Activated naive CD8-positive, alpha-beta T cell treated with anti-CD3 and anti-CD28 coated beads, Interleukin-2, amount 10 ng/mL, durations not matched to agents 7 days and 5 days (primary cell): ENCODE measurements at regions not wholly inside any gene's neighbourhood (a gene's known extent, or its start where the extent isn't known, plus 50 kb on each side); places are given as distances from the start of the nearest gene placed in this dataset.

ENCODE experiments used
- ATAC-seq: fragments of 150-1000 bp; cut with Tn5 transposase; one replicate; pipeline ENCODE4 v1.10.0; 2021; ENCODE audit warnings: low read depth, moderate library complexity
- POLR2A ChIA-PET: fragments of 350-600 bp; sonication (Branson Sonifier 250); formaldehyde crosslinking; loops from one replicate; lab custom pipeline; 2021; ENCODE audit warnings: antibody characterized with exemption; lab: Charles Lee
- DNase-seq: peaks from one replicate; pipeline ENCODE4 v3.0.0; 2021
- H3K27ac Mint-ChIP-seq: one replicate; pipeline ENCODE4 v1.8.0; 2022; ENCODE audit warnings: mild to moderate bottlenecking, mixed read lengths
- H3K27me3 Mint-ChIP-seq: one replicate; pipeline ENCODE4 v1.8.0; 2022; ENCODE audit warnings: mild to moderate bottlenecking, moderate library complexity, mixed read lengths
- H3K36me3 Mint-ChIP-seq: one replicate; pipeline ENCODE4 v1.8.0; 2021; ENCODE audit warnings: mild to moderate bottlenecking, mixed read lengths
- H3K4me1 Mint-ChIP-seq: one replicate; pipeline ENCODE4 v1.8.0; 2021; ENCODE audit warnings: mixed read lengths
- H3K4me3 Mint-ChIP-seq: one replicate; pipeline ENCODE4 v1.8.0; 2022; ENCODE audit warnings: mild to moderate bottlenecking, moderate library complexity, mixed read lengths
- H3K9me3 Mint-ChIP-seq: one replicate; pipeline ENCODE4 v1.8.0; 2021; ENCODE audit warnings: mixed read lengths

DNA sequence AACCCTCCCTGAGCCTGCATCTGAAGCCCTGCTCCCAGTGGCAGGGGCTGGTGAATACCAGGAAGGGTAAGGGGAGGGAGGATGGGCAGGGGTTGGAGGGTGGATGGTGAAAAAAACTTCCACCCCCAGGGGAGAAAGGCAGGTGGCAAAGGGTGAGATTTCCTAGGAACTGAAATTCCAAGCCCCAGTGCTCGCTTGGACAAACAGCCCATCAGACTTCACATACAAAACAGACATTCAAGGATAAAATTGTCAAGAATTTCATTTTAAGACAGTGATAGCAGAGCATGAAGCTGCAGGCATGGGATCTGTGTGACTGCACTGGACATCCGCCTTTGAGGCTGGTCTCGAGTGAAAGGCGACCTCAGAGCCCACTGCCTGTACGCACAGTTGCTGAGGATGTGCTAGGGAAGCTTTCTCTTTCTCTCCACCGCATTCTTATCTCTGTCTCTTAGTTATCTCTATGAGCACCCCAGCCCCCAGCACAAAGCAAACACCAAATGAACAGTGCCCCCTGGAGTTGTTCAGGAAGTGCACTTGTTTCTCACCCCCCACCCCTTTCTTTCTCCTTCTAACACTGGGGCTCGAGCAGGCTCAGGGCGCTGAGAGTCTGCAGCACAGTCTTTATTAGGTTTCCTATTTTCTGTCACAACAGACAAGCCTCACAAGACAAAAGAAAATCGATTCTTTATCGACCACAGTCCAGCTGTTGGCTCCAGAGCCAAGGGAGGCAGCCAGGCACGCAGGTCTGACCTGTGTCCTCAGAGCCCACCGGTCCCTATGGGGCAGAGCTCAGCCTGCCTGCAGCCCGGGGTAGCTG lies 237.3 kb upstream of the NCAM1 start:
- POLR2A ChIA-PET, result no interaction called here
- no peaks in the 10 kb centered on the region for H3K4me1 Mint-ChIP-seq
- no peaks in the 10 kb centered on the region for H3K9me3 Mint-ChIP-seq
- H3K4me3 Mint-ChIP-seq, result no peak overlapping the region
- H3K27me3 Mint-ChIP-seq, result peaks cover 6% of the 10 kb centered on the region
- ATAC-seq (no peak), DNase-seq (no peak)
- no peak overlapping the region for H3K27ac Mint-ChIP-seq
- H3K36me3 Mint-ChIP-seq, result no peaks in the 10 kb centered on the region

DNA sequence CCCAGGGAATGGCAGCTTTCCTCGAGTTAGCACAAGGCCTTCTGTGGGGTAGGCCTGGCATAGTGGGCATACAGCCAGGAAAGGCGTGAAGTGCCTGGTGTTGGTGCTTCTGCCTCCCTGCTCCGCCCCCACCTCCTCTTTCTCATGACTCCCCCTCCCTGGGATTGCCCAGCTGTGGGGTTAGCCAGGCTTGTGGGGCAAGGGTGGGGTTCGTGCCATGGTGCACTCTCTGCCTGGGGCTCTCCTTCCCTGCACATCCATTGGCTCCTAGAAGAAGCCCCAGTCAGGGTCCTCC lies 236.8 kb upstream of the NCAM1 start:
- peaks cover 6% of the 10 kb centered on the region for H3K27me3 Mint-ChIP-seq
- H3K9me3 Mint-ChIP-seq, result no peaks in the 10 kb centered on the region
- POLR2A ChIA-PET, result no interaction called here
- H3K4me1 Mint-ChIP-seq, result no peaks in the 10 kb centered on the region
- H3K4me3 Mint-ChIP-seq, result no peak overlapping the region
- no peak overlapping the region for H3K27ac Mint-ChIP-seq
- H3K36me3 Mint-ChIP-seq, result no peaks in the 10 kb centered on the region
- DNase-seq, result no peak
- no peak for ATAC-seq

GRCh38 chr11:112725636-112726035 lies 235.6 kb upstream of the NCAM1 start:
- no peaks in the 10 kb centered on the region for H3K4me1 Mint-ChIP-seq
- H3K4me3 Mint-ChIP-seq, result no peak overlapping the region
- ATAC-seq (no peak), DNase-seq (no peak)
- no peaks in the 10 kb centered on the region for H3K9me3 Mint-ChIP-seq
- H3K36me3 Mint-ChIP-seq, result no peaks in the 10 kb centered on the region
- POLR2A ChIA-PET, result no interaction called here
- no peak overlapping the region for H3K27ac Mint-ChIP-seq
- peaks cover 6% of the 10 kb centered on the region for H3K27me3 Mint-ChIP-seq

- no peaks in the 10 kb centered on the region for H3K9me3 Mint-ChIP-seq
- H3K27me3 Mint-ChIP-seq, result peaks cover 4% of the 10 kb centered on the region
- no peak overlapping the region for H3K4me3 Mint-ChIP-seq
- H3K4me1 Mint-ChIP-seq, result no peaks in the 10 kb centered on the region
- no peak for DNase-seq
- POLR2A ChIA-PET, result no interaction called here
- no peak overlapping the region for H3K27ac Mint-ChIP-seq
- H3K36me3 Mint-ChIP-seq, result no peaks in the 10 kb centered on the region
- ATAC-seq, result no peak
Measured at GRCh38 chr11:112727341-112727841, 233.8 kb upstream of the NCAM1 start.

GRCh38 chr11:112728288-112728687 lies 232.9 kb upstream of the NCAM1 start:
- ATAC-seq (no peak), DNase-seq (no peak)
- H3K4me1 Mint-ChIP-seq, result no peaks in the 10 kb centered on the region
- H3K27me3 Mint-ChIP-seq, result peaks cover 4% of the 10 kb centered on the region
- no peak overlapping the region for H3K4me3 Mint-ChIP-seq
- H3K27ac Mint-ChIP-seq, result no peak overlapping the region
- no peaks in the 10 kb centered on the region for H3K9me3 Mint-ChIP-seq
- no peaks in the 10 kb centered on the region for H3K36me3 Mint-ChIP-seq
- POLR2A ChIA-PET, result no interaction called here

DNA sequence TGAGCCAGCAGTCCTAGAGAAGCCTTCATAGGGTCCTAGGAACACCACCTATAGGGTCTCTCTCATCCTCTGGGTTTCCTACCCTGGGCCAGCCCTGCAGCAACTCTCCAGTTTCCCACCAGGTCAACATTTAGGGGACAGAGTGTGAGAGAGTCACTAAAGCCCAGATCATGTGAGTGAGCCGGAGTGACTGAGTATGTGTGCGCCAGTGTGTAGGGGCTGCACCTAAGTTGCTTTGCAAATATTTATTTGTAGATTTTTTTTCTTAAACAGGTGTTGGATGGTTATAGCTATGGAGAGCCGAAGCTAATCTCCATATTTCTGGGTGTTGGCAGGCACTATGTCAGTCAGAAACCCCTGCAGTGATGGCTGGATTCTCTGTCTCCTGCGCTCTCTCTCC lies 232.5 kb upstream of the NCAM1 start:
- no peak for DNase-seq
- Mint-ChIP-seq H3K9me3 (no peaks in the 10 kb centered on the region), H3K27me3 (peaks cover 4% of the 10 kb centered on the region), H3K4me1 (no peaks in the 10 kb centered on the region), H3K27ac (no peak overlapping the region), H3K4me3 (no peak overlapping the region), H3K36me3 (no peaks in the 10 kb centered on the region)
- POLR2A ChIA-PET, result no interaction called here
- no peak for ATAC-seq

DNA sequence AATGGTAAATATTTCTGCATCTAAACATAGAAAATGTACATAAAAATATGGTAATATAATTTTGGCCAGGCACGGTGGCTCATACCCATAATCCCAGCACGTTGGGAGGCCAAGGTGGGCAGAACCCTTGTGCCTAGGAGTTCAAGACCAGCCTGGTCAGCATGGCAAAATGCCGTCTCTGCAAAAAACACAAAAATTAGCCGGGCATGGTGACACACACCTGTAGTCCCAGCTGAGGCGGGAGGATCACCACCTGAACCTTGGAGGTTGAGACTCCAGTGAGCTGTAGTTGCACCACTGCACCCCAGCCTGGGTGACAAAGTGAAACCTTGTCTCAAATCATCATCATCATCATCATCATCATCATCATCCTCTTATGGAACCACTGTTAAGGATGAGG lies 230.6 kb upstream of the NCAM1 start:
- POLR2A ChIA-PET, result no interaction called here
- H3K36me3 Mint-ChIP-seq, result no peaks in the 10 kb centered on the region
- H3K27ac Mint-ChIP-seq, result no peak overlapping the region
- peaks cover 4% of the 10 kb centered on the region for H3K27me3 Mint-ChIP-seq
- no peak overlapping the region for H3K4me3 Mint-ChIP-seq
- no peaks in the 10 kb centered on the region for H3K4me1 Mint-ChIP-seq
- ATAC-seq (no peak), DNase-seq (no peak)
- H3K9me3 Mint-ChIP-seq, result no peaks in the 10 kb centered on the region

GRCh38 chr11:112731538-112731937 lies 229.7 kb upstream of the NCAM1 start:
- ATAC-seq, result no peak
- Mint-ChIP-seq H3K27me3 (peaks cover 4% of the 10 kb centered on the region), H3K4me3 (no peak overlapping the region), H3K9me3 (no peaks in the 10 kb centered on the region), H3K27ac (no peak overlapping the region), H3K36me3 (no peaks in the 10 kb centered on the region), H3K4me1 (no peaks in the 10 kb centered on the region)
- DNase-seq, result no peak
- POLR2A ChIA-PET, result no interaction called here

GRCh38 chr11:112732031-112732430 lies 229.2 kb upstream of the NCAM1 start:
- DNase-seq, result no peak
- ATAC-seq, result no peak
- Mint-ChIP-seq H3K27ac (no peak overlapping the region), H3K27me3 (peaks cover 4% of the 10 kb centered on the region), H3K9me3 (no peaks in the 10 kb centered on the region), H3K4me3 (no peak overlapping the region), H3K4me1 (no peaks in the 10 kb centered on the region), H3K36me3 (no peaks in the 10 kb centered on the region)
- POLR2A ChIA-PET, result no interaction called here

GRCh38 chr11:112734207-112734606 lies 227.0 kb upstream of the NCAM1 start:
- POLR2A ChIA-PET, result no interaction called here
- H3K4me1 Mint-ChIP-seq, result no peaks in the 10 kb centered on the region
- no peak overlapping the region for H3K4me3 Mint-ChIP-seq
- no peak overlapping the region for H3K27ac Mint-ChIP-seq
- H3K9me3 Mint-ChIP-seq, result no peaks in the 10 kb centered on the region
- DNase-seq (no peak), ATAC-seq (no peak)
- no peaks in the 10 kb centered on the region for H3K27me3 Mint-ChIP-seq
- H3K36me3 Mint-ChIP-seq, result no peaks in the 10 kb centered on the region

GRCh38 chr11:112735470-112735869 lies 225.8 kb upstream of the NCAM1 start:
- no peaks in the 10 kb centered on the region for H3K9me3 Mint-ChIP-seq
- H3K36me3 Mint-ChIP-seq, result no peaks in the 10 kb centered on the region
- H3K4me3 Mint-ChIP-seq, result no peak overlapping the region
- DNase-seq (no peak), ATAC-seq (no peak)
- POLR2A ChIA-PET, result no interaction called here
- no peaks in the 10 kb centered on the region for H3K27me3 Mint-ChIP-seq
- H3K4me1 Mint-ChIP-seq, result no peaks in the 10 kb centered on the region
- no peak overlapping the region for H3K27ac Mint-ChIP-seq

DNA sequence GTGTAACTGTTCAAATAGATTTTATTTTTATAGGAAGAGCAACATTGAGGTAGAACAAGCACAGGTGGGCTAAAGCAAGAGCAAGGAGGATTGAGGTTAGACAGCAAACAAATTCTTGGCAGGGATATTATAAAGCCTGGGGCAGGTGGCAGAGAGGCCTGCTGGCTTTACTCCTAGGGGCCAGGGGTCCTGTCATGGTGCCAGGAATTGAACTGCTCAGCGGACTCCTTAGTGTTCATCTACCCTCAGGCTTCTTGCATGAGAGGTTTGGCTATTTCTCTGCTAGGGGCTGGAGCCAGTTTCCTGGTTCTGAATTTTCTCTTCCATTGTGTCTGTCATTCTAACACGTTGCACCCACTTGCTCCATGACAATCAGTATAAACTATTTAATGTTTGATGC lies 217.2 kb upstream of the NCAM1 start:
- no peak for DNase-seq
- Mint-ChIP-seq H3K4me3 (no peak overlapping the region), H3K36me3 (no peaks in the 10 kb centered on the region), H3K27me3 (peaks cover 6% of the 10 kb centered on the region), H3K27ac (no peak overlapping the region), H3K9me3 (no peaks in the 10 kb centered on the region), H3K4me1 (no peaks in the 10 kb centered on the region)
- POLR2A ChIA-PET, result no interaction called here
- ATAC-seq, result no peak

- Mint-ChIP-seq H3K27ac (no peak overlapping the region), H3K36me3 (no peaks in the 10 kb centered on the region), H3K4me1 (no peaks in the 10 kb centered on the region), H3K4me3 (peak overlapping the region; percentile 34), H3K27me3 (peaks cover 6% of the 10 kb centered on the region), H3K9me3 (no peaks in the 10 kb centered on the region)
- no peak for DNase-seq
- POLR2A ChIA-PET, result no interaction called here
- ATAC-seq, result no peak
Measured at GRCh38 chr11:112745973-112746372, 215.2 kb upstream of the NCAM1 start.

- no peaks in the 10 kb centered on the region for H3K4me1 Mint-ChIP-seq
- H3K4me3 Mint-ChIP-seq, result no peak overlapping the region
- ATAC-seq, result no peak
- H3K27ac Mint-ChIP-seq, result no peak overlapping the region
- H3K9me3 Mint-ChIP-seq, result no peaks in the 10 kb centered on the region
- H3K27me3 Mint-ChIP-seq, result peaks cover 11% of the 10 kb centered on the region
- no peaks in the 10 kb centered on the region for H3K36me3 Mint-ChIP-seq
- no peak for DNase-seq
- POLR2A ChIA-PET, result no interaction called here
Measured at GRCh38 chr11:112748252-112748651, 213.0 kb upstream of the NCAM1 start.
